ENCODE measurements at regions not wholly inside any gene's neighbourhood (a gene's known extent, or its start where the extent isn't known, plus 50 kb on each side); places are given as distances from the start of the nearest gene placed in this dataset.
"Not testable (repeated sequence)": the region's sequence is repeated elsewhere in the genome, so short reads cannot be mapped to it uniquely, and the experiment has no call there.

DNA sequence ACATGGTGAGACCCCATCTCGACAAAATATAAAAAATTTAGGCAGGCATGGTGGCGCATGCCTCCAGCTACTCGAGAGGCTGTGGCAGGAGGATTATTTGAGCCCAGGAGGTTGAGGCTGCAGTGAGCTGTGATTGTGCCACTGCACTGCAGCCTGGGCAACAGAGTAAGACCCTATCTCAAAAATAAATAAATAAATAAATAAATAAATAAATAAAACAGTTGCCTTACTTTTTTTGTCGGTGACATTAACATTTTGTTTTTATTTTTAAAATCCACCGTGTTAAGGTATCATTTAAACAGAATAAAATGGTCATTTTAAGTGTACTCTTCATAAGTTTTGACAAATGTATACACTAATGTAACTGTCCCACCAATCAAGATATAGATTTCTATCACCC, 57.0 kb downstream of the RASL11A start:
- no peak for DNase-seq

DNA sequence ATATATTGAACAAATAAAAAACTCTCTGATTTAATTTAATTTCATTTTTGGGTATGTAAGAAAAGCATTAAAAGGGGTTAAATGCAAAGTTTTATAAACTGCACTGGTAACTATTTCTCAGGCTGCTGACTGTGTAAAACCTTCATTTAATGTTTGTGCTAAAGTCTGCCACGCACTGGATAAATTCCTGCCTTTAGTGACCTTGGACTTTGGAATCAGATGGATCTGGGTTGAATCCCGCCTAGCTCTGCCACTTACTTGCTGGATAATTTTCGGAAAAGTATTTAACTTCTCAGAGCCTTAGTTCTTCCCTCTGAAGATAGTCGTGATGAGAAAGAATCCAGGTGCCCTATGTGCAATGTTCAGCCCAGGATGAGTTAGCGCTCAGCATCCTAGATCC, 58.6 kb downstream of the RASL11A start:
- no peak for DNase-seq

DNA sequence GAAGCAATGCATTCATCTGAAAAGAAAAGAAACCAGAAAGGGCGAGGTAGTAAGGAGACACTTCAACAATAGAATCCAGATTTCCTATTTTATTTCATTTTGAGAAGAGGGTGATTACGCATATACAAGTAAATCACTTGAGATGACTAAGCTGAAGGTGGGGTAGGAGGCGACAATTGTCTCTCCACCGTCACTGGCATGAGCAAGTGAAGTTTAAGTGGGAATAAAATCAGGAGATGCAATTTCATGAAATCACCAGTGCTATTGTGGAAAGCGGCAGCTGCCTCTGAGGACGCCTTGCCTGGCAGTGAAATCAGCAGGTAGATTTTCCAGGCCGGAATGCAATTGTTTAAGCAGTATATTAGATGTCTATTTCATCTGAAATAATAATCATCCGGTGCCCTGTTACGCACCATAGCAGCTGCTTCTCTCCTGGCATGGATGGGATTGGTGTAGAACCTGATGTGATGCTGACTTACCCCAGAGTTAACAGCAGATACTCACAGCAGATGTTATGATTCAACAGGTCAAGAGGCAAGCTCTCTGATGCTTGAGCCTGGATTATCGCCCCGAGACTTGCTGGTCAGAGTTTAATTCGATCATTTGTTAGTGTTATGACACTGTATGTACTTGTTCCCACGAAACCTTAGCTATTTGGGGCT, 64.3 kb downstream of the RASL11A start:
- DNase-seq = no peak

DNA sequence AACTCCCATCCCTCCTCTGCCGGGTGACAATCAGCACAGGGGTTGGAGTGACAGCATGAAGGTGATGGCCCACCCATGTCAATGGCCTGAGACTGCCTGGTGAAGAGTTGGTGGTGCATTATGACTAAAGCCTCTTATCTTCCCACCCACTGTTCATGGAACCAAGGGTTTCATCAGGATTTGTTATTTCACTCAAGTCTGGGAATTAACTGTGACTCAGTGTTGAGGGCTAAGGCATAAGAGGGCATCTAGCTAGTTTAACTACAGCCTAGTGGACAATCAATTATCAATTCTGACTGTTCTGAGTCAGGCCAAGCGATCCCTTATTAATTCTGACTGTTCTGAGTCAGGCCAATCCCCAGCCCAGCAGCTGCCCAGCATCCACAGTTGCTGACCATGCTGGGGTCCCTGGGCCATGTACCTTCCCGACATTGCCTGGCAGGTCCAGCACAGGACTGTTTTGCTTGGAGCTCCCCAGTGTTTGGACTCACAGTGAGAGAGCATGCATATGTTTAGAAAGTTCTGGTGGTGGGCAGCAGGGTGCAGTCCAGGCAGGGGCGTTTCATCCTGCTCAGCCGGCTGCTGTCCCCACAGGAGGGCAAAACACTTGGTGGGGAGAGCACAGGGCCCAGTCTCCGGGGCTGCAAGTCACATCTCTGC, 65.5 kb downstream of the RASL11A start:
- DNase-seq = no peak

DNA sequence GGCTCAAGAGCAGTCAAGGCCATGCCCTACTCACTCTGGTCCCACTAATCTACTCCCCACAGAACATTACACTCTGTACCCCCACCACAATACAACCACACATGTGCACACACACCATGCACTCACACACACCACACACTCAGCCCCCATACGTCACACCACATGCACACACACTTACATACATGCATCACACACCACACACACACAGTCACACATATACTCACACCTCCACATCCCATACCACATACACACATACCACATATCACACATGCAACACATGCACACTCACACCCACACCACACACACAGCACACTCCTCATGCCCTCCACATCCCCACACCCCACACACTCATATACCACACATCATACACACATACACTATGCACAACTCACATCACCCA, 67.6 kb downstream of the RASL11A start:
- DNase-seq = no peak

DNA sequence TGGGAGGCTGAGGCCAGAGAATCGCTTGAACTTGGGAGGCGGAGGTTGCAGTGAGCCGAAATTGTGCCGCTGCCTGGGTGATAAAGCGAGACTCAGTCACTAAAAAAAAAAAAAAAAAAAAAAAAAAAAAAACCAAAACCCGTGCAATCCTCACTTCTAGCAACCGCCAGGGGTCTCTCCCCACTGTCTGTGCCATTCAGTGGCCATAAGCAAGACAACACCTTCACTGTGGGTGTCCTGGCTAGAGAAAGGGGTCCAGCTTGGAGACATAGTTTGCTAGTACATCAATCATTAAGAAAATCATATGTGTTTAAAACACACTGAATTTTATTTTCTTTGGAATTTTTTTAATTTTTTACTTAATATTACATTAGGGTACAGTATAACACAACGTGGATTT, 68.2 kb downstream of the RASL11A start:
- no peak for DNase-seq

DNA sequence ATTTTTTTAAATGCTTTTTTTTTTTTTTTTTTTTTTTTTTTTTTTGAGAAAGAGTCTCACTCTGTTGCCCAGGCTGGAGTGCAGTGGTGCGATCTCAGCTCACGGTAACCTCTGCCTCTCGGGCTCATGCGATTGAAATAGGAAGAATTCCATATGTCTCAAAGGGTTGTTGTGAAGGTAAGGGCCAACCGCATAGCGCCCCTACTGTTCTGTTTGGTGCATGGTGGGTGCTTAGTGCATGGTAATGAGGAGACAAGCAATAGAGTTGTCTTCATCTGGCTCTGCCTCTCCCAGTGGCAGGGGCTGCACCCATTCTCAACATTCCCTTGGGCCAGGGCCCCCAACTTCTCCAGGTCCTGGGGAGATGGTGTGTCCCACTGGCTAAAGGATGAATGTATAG, 68.7 kb downstream of the RASL11A start:
- no peak for DNase-seq

DNA sequence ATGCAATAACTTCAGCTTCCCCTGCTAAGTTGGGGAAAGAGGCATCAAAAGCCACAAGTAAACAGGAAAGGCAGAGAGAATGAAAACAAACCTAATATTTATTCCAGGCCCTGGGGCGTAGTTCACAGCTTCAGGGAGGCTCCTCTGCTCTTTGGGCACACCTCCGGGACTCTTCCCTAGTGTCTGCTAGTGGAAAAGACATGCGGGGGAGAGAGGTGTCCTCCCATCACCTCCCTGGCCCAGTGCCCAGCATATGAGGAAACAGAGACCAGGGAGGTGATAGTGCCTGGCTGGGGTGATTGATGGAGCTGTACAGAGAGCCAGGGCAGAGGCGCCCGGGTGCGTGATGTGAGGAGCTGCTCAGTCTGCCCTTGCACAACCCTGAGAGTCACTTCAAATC, 71.0 kb downstream of the RASL11A start:
- DNase-seq = no peak

DNA sequence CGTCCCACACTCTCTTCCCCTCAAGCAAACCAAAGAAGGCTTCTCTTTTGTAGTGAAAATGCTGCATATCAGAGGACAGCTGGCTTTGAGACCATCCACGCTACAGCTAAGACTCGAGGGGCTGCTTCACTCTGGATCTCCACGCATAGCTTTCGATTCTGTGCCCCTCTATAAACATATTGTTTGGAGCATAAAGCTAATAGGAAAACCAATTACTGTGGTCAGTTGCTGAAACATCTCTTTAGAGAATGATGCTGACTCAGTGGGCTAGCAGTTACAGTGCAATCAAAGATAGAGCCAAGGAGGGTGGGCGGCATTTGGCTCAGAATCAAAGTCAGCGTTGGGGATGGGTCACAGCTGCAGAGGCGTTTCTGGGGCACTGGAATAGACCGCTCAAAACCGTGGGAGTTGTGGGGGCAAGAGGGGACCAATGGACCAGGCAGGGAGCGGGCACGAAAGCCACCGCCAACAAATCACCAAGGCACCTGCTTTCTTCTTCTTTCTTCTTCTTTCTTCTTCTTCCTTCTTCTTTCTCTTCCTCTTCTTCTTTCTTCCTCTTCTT, 76.7 kb downstream of the RASL11A start:
- DNase-seq = no peak

DNA sequence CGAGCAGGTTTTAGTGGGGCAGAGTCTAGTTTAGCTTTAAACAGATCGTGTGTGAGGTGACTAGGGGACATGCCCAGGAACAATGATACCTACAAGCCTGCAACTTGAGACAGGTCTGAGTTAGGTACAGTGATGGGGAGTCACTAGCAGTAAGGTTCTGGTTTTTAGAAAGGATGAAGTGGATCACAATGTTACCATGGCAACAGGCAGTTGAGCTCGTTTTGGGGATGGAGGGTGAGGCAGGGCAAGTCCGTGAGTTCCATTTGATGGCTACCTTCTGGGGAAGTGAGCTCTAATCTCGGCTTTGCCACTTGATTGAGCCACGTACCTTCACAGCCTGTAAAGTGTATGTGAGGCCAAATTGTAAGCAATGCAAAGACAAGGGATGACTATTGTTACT, 76.0 kb upstream of the GTF3A start:
- no peak for DNase-seq

DNA sequence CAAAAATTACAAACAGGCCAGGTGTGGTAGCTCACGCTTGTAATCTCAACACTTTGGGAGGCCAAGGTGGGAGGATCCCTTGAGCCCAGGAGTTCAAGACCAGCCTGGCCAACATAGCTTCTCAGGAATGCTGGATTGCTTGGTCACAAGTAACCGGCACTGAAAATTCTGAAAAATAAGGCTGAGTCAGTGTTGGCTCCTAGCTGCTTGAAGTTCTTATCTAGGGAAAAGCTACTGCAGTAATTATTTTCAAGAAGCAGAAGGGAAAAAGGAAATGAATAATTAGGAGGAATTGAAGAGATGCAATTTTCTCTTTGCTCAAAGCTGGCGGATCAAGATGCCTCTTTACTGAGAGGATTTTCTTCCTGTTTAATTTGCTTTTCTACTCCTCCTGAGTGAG, 75.0 kb upstream of the GTF3A start:
- DNase-seq = no peak

DNA sequence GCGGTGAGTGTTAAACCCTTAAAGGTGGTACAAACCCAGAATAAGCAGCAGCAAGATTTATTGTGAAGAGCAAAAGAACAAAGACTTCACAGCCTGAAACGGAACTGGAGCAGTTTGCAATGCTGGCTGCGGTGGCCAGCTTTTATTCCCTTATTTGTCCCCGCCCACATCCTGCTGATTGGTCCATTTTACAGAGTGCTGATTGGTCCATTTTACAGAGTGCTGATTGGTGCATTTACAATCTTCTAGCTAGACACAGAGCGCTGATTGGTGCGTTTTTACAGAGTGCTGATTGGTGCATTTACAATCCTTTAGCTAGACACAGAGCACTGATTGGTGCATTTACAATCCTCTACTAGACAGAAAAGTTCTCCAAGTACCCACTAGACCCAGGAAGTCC, 73.6 kb upstream of the GTF3A start:
- DNase-seq = not testable (repeated sequence)

DNA sequence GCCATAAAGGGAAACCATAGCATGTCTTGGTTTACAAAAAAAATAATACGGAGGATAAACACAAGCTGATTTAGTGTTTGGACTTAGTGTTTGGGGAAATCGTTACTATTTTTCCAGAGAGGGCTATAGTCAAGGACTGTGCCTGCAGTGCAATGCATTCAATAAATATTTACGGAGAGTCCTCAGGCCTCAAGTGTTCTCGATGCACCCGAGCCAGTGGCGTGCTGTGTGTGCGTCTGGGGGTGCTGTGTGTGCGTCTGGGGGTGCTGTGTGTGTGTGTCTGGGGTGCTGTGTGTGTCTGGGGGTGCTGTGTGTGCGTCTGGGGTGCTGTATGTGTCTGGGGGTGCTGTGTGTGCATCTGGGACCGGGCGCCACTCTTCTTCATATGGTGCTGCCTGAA, 71.7 kb upstream of the GTF3A start:
- DNase-seq = no peak

DNA sequence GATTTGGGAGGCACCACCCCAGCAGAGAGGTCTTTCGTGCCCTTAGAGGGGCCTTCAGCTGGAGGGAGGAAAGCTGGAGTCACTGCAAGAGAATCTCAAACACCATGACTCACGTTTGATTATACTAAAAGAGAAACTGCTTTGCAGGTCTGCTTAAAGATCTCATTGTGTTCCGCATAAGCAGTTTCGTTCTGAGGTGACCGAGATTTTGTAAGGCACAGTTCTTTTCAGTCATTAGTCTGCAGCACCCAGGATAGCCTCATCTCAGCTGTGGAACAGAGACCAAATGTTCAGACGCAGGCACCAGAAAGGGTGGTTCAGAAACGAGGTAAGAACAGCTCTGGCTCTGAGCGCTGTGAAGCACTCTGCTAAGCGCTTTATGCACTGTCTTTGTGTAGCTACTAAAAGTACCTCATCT, 71.2 kb upstream of the GTF3A start:
- DNase-seq = no peak

DNA sequence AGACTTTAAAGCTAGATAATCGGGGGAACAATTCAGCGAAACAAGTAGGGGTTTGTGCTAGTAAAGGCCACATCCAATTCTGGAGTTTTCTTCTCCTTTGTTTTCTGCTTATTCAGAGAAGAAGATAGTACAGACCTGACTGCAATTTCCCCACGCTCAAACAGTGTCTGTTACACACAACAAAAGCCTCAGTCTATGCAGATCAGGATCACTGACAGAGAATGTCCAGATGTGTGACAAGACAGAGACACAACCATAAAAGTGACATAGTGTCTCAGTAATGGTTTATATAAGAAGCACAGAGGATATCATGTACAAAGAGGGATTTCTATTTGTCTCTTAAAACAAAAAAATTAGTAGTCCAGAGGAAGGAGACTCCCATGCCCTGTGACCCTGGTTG, 70.7 kb upstream of the GTF3A start:
- DNase-seq = no peak

DNA sequence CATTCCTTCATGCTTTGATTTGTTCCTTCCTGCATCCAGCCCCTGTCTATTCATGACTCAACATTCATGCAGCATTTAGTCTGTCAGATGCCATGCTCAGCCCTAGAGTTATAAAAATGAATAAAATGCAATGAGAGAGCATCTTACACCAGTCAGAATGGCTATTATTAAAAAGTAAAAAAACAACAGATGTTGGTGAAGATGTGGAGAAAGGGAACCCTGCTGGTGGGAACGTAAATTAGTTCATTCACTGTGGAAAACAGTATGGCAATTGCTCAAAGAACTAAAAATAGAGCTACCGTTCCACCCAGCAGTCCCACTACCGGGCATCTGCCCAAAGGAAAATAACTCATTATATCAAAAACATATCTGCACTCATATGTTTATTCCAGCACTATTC, 70.0 kb upstream of the GTF3A start:
- no peak for DNase-seq

DNA sequence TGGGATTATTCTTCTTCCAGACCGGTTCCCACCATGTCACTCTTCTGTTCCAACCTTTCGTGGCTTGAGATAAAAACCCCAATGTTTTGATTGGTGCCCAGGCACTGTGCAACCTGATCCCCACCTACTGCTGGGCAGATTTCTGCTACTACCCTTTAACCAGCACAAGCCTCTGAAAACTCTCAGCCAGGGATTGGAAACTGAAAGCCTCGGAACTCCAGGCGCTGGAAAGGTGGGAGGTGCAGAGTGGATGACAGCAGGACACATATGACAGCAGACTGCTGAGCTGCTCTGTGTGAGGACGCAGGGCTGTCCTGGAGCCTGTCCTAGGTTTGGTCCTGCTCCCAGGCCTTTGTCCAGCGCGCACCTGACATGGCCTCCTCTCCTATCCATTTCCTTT, 68.5 kb upstream of the GTF3A start:
- DNase-seq = no peak

DNA sequence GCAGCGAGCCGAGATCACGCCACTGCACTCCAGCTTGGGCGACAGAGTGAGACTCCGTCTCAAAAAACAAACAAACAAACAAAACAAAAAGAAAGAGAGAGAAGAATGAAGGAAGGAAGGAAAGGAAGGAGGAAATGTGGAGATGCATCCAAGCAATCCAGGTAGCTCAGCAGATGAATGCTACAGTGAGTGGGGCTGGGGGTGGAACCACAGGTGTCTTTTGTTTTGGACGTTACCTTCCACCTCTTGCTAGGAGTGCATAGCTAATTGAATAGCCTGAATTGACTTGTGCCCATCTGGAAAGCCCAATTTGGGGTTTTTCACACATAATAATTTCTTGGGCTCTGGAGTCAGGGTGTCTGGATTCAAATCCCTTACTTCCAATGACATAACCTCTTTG, 66.0 kb upstream of the GTF3A start:
- no peak for DNase-seq

DNA sequence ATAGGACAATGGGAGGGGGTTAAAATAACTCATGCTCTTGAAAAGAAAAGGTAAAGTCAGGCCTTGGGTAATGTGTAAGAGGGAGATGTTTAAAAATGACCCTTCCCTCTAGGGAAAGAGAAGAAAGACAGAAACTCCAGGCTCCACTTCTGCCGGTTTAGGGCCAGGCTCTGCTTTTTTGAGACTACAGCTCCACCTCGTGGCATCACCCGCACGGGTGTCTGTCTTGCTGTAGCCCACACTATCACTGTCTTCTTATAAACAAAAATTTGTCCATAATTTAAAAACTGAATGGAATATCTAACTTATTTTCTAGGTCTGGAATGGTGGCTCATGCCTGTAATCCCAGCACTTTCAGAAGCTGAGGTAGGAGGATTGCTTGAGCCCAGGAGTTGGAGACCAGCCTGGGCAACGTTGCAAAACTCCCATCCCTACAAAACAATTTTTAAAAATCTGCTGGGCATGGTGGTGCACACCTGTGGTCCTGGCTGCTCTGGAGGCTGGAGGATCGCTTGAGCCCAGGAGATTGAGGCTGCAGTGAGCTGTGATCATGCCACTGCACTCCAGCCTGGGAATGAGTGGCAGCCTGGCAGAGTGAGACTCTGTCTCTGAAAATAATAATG, 65.1 kb upstream of the GTF3A start:
- DNase-seq = peak; percentile 63

DNA sequence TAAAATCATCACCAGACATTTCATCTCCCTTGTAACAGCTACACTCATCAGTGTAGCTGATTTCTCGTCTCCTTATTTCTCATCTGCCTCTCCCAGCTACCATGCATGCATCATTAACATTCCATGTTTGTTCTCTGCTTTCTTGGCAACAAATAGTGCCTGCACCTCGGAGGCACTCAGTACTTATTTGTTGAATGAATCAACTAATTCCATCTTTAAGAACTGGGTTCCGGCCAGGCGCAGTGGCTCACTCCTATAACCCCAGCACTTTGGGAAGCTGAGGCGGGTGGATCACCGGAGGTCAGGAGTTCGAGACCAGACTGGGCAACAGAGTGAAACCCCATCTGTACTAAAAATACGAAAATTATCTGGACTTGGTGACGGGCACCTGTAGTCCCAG, 63.9 kb upstream of the GTF3A start:
- DNase-seq = no peak

DNA sequence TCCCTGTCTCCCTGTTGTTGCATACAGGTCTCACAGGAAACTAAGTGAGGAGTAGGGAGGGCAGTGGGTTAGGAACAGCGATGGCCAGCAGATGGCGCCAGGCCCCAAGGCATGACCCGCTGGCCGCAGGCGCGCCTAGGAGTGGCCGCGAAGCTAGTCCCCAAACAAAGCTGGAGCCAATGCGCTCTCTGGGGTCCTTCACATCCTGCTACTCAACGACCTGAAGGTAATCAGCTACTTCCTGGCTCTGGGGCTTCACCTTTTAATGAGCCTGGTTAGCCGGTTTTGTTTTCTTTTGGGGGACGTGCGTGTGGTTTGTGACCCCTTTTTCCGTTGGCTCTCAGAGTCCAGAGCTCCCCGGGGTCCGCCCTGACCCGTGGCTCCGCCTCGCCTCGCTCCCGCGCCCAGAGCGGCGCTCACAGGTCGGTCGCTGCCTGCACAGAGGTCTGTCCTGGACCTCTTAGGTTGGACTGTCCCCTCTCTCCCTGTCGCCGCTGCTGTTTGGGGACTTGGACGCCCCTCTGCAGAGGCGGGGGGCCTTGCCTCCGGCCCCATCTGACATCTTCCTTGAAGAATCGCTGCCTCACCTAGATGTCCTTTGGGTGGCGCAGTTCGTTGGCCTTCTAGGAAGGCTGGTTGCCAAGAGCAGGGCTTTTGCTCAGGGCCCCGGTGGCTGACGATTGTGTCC, 62.2 kb upstream of the GTF3A start:
- DNase-seq = peak; percentile 76

DNA sequence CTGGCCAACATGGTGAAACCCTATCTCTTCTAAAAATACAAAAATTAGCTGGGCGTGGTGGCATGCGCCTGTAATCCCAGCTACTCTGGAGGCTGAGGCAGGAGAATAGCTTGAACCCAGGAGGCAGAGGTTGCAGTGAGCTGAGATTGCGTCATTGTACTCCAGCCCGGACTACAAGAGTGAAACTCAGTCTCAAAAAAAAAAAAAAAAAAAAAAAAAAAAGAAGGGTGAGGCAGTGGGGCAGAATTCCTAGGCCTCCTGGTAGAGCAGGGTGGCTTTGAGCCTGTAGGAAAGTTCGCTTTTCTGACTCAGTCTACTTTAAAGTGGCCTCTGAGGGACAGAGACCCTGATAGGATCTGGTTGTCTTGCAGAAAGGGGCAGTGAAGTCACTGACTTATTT, 60.8 kb upstream of the GTF3A start:
- not testable (repeated sequence) for DNase-seq

DNA sequence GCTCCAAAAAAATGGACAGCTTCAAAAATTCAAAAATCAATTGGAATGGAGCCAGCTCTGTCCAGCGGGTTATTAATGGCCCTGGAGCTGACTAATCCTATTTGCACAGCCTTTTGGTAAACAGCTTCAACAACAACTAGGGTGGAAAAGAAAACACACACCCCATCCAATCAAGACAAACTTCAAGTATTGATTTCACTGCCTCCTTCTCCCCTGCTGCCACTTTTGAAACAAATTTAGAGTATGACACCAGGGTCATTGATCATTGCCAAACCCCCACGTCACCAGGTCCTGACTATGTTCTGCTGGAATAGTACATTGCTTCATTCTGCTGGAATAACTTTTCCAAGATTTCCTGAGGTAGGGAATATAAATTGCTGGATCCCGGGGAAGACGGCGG, 56.8 kb upstream of the GTF3A start:
- DNase-seq = no peak

All from 8988T (cell line).